Mesothelial cell of epicardium (in vitro differentiated cells): ENCODE measurements at regions not wholly inside any gene's neighbourhood (a gene's known extent, or its start where the extent isn't known, plus 50 kb on each side); places are given as distances from the start of the nearest gene placed in this dataset.
"Not testable (repeated sequence)": the region's sequence is repeated elsewhere in the genome, so short reads cannot be mapped to it uniquely, and the experiment has no call there.

Experiments
- DNase-seq, 2 experiments: peaks; one replicate each; pipeline ENCODE4 v3.0.0; 2021; ENCODE audit warnings: low spot score in 2 of 2; ENCODE audit not compliant: unreplicated experiment in 2 of 2
- H3K27ac Mint-ChIP-seq: 2 replicates; pipeline ENCODE4 v1.8.0; 2021; ENCODE audit warnings: mixed read lengths
- H3K27me3 Mint-ChIP-seq: 2 replicates; pipeline ENCODE4 v1.8.0; 2021; ENCODE audit warnings: low read depth, mixed read lengths
- H3K36me3 Mint-ChIP-seq: 2 replicates; pipeline ENCODE4 v1.8.0; 2021; ENCODE audit warnings: mixed read lengths
- H3K4me1 Mint-ChIP-seq: 2 replicates; pipeline ENCODE4 v1.8.0; 2021; ENCODE audit warnings: mixed read lengths
- H3K4me3 Mint-ChIP-seq: 2 replicates; pipeline ENCODE4 v1.8.0; 2021; ENCODE audit warnings: mild to moderate bottlenecking, moderate library complexity, mixed read lengths
- H3K9me3 Mint-ChIP-seq: 2 replicates; pipeline ENCODE4 v1.8.0; 2021; ENCODE audit warnings: mixed read lengths
- CTCF ChIP-seq: fragments of 200-600 bp; sonication (generic); IDR thresholded peaks from one replicate; pipeline ENCODE4 v1.5.0; 2021; ENCODE audit warnings: antibody characterized with exemption; ENCODE audit not compliant: unreplicated experiment

- no peak for DNase-seq
- H3K27ac Mint-ChIP-seq = no peak overlapping the region
- no peaks in the 10 kb centered on the region for H3K27me3 Mint-ChIP-seq
- H3K36me3 Mint-ChIP-seq = peaks cover 7% of the 10 kb centered on the region
- TF ChIP-seq CTCF = no peak
- H3K4me1 Mint-ChIP-seq = no peaks in the 10 kb centered on the region
- H3K4me3 Mint-ChIP-seq = no peak overlapping the region
- H3K9me3 Mint-ChIP-seq = peaks cover 19% of the 10 kb centered on the region
These were observed 79.5 kb upstream of the GJB6 start for GRCh38 chr13:20311596-20311995.

DNA sequence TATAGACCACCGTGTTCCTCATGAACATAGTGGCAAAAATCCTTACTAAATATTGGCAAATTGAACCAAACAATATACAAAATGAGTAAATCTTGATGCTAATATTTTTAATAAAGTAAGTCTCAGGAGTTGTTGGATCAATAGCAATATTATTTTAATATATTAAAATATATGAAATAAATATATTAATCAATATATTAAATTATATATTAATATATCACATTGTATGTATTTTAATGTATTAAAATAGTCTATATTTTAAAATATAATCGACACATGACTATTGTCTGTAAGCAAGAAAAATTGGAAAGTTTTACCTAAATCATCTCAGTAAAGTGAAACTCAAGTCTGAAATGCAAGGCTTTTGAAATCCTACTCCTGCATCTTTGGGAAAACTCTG is 78.9 kb upstream of the GJB6 start:
- Mint-ChIP-seq H3K36me3 (peaks cover 7% of the 10 kb centered on the region), H3K4me1 (no peaks in the 10 kb centered on the region), H3K9me3 (peaks cover 19% of the 10 kb centered on the region), H3K27me3 (no peaks in the 10 kb centered on the region), H3K27ac (no peak overlapping the region), H3K4me3 (no peak overlapping the region)
- no peak for DNase-seq
- TF ChIP-seq CTCF = no peak

- no peaks in the 10 kb centered on the region for H3K27me3 Mint-ChIP-seq
- H3K36me3 Mint-ChIP-seq = peaks cover 7% of the 10 kb centered on the region
- no peak for TF ChIP-seq CTCF
- H3K9me3 Mint-ChIP-seq = peaks cover 19% of the 10 kb centered on the region
- no peak overlapping the region for H3K4me3 Mint-ChIP-seq
- peaks cover 6% of the 10 kb centered on the region for H3K4me1 Mint-ChIP-seq
- no peak for DNase-seq
- H3K27ac Mint-ChIP-seq = no peak overlapping the region
These were observed 73.9 kb upstream of the GJB6 start for GRCh38 chr13:20306039-20306438.

GRCh38 chr13:20305587-20305986 is 73.5 kb upstream of the GJB6 start:
- H3K36me3 Mint-ChIP-seq = peaks cover 7% of the 10 kb centered on the region

DNA sequence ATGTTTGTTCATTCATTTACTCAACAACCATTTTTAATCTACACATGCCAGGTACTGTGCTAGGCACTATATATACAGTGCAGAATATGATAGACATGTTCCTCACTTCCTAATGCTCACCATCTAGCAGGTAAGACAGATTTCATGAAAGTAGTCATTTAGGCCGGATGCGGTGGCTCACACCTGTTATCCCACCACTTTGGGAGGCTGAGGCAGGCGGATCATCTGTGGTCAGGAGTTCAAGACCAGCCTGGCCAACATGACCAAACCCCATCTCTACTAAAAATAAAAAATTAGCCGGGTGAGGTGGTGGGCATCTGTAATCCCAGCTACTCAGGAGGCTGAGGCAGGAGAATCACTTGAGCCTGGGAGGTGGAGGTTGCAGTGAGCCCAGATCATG is 71.9 kb upstream of the GJB6 start:
- not testable (repeated sequence) for H3K27me3 Mint-ChIP-seq, H3K4me3 Mint-ChIP-seq, H3K36me3 Mint-ChIP-seq, H3K27ac Mint-ChIP-seq, DNase-seq
- Mint-ChIP-seq H3K9me3 (peaks cover 16% of the 10 kb centered on the region), H3K4me1 (peaks cover 14% of the 10 kb centered on the region)

More at GRCh38 chr13:20305587-20305986, 73.5 kb upstream of the GJB6 start:
- no peak for DNase-seq
- peaks cover 6% of the 10 kb centered on the region for H3K4me1 Mint-ChIP-seq
- H3K9me3 Mint-ChIP-seq = peaks cover 19% of the 10 kb centered on the region
- H3K27me3 Mint-ChIP-seq = no peaks in the 10 kb centered on the region
- H3K27ac Mint-ChIP-seq = no peak overlapping the region
- no peak for TF ChIP-seq CTCF
- no peak overlapping the region for H3K4me3 Mint-ChIP-seq

DNA sequence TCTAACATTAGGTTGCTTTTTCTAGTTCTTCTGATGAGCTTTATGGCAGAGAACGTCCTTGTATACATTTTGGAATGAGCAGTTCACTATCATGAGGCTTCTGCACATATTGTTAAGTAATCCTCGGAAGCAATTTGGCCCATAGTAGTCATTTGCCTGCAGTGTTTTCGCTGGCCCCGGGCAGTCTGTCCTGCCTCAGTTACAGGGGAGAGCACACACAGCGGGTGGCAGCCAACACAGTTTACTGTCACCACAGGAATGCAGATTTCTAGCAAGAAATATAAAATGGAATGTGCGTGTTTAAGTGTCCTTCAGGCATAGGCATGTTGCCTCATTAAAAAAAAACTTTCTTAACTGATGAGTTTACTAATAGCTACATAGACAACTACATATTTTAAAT is 71.5 kb upstream of the GJB6 start:
- Mint-ChIP-seq H3K36me3 (peaks cover 7% of the 10 kb centered on the region), H3K27ac (no peak overlapping the region), H3K4me1 (peaks cover 18% of the 10 kb centered on the region), H3K4me3 (no peak overlapping the region), H3K27me3 (no peaks in the 10 kb centered on the region), H3K9me3 (peaks cover 12% of the 10 kb centered on the region)
- no peak for TF ChIP-seq CTCF
- DNase-seq = no peak
